Retinal pigment epithelial cell (primary cell): ENCODE measurements at regions not wholly inside any gene's neighbourhood (a gene's known extent, or its start where the extent isn't known, plus 50 kb on each side); places are given as distances from the start of the nearest gene placed in this dataset.
A peak's percentile ranks its signal among the peaks of the same experiment; 100 is the strongest.
"Not testable (repeated sequence)": the region's sequence is repeated elsewhere in the genome, so short reads cannot be mapped to it uniquely, and the experiment has no call there.

ENCODE experiments used
- DNase-seq: peaks from one replicate; pipeline ENCODE4 v3.0.0-alpha.2; 2010; ENCODE audit warnings: low read depth
- H3K4me3 ChIP-seq: 2 replicates; pipeline ENCODE4 v1.5.1; 2011; ENCODE audit warnings: mild to moderate bottlenecking, low read length, control low read depth, moderate library complexity
- CTCF ChIP-seq: conservative IDR thresholded peaks from 2 replicates; pipeline ENCODE4 v1.5.1; 2011; ENCODE audit warnings: low read depth, low read length, control low read depth, inconsistent platforms

GRCh38 chr21:16454399-16454798, 724.6 kb downstream of the USP25 start:
- peak; percentile 53 for TF ChIP-seq CTCF
- no peak overlapping the region for H3K4me3 ChIP-seq
- DNase-seq: no peak

GRCh38 chr21:16455526-16455925, 725.7 kb downstream of the USP25 start:
- DNase-seq: no peak
- H3K4me3 ChIP-seq: no peak overlapping the region
- no peak for TF ChIP-seq CTCF

GRCh38 chr21:16455978-16456377, 726.2 kb downstream of the USP25 start:
- H3K4me3 ChIP-seq: no peak overlapping the region
- no peak for TF ChIP-seq CTCF
- DNase-seq: no peak

GRCh38 chr21:16457498-16457897, 727.7 kb downstream of the USP25 start:
- no peak for TF ChIP-seq CTCF
- no peak overlapping the region for H3K4me3 ChIP-seq
- no peak for DNase-seq

- DNase-seq: no peak
- no peak for TF ChIP-seq CTCF
- H3K4me3 ChIP-seq: no peak overlapping the region
Observed at GRCh38 chr21:16460936-16461335, 731.2 kb downstream of the USP25 start.

GRCh38 chr21:16464211-16464889, 734.6 kb downstream of the USP25 start:
- DNase-seq: not testable (repeated sequence)

DNA sequence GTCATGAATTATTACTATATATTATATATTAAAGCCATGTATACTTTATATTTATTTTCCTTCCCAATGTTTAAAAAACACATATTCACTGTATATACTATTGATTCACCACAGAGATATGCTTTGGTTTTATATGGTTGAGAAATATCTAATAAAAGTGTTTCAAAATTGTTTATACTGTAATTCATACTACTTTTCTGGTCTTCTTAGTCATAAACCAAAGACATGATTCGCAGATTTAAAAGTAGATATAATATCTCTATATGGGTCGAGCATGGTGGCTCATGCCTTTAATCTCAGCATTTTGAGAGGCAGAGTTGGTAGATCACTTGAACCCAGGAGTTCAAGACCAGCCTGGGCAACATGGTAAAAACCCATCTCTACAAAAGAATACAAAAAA, 738.4 kb downstream of the USP25 start:
- no peak overlapping the region for H3K4me3 ChIP-seq
- no peak for TF ChIP-seq CTCF
- DNase-seq: no peak

More at GRCh38 chr21:16464211-16464889, 734.6 kb downstream of the USP25 start:
- not testable (repeated sequence) for H3K4me3 ChIP-seq
